ENCODE measurements at regions not wholly inside any gene's neighbourhood (a gene's known extent, or its start where the extent isn't known, plus 50 kb on each side); places are given as distances from the start of the nearest gene placed in this dataset.
A peak's percentile ranks its signal among the peaks of the same experiment; 100 is the strongest.

GRCh38 chr4:31417040-31417439, 696.9 kb downstream of the PCDH7 start:
- no peak for DNase-seq (ENCODE audit: extremely low read depth, low read depth)
- TF ChIP-seq CTCF (IDR thresholded peaks at IDR 0.05; ENCODE audit: low read depth, low read length), result no peak

GRCh38 chr4:31422006-31422405, 701.8 kb downstream of the PCDH7 start:
- no peak for DNase-seq (ENCODE audit: extremely low read depth, low read depth)
- no peak for TF ChIP-seq CTCF (IDR thresholded peaks at IDR 0.05; ENCODE audit: low read depth, low read length)

- no peak for DNase-seq (ENCODE audit: extremely low read depth, low read depth)
- no peak for TF ChIP-seq CTCF (IDR thresholded peaks at IDR 0.05; ENCODE audit: low read depth, low read length)
These were observed 707.5 kb downstream of the PCDH7 start for GRCh38 chr4:31427691-31428090.

GRCh38 chr4:31442236-31442635, 722.1 kb downstream of the PCDH7 start:
- DNase-seq (ENCODE audit: extremely low read depth, low read depth), result no peak
- no peak for TF ChIP-seq CTCF (IDR thresholded peaks at IDR 0.05; ENCODE audit: low read depth, low read length)

GRCh38 chr4:31445526-31445925, 725.4 kb downstream of the PCDH7 start:
- no peak for DNase-seq (ENCODE audit: extremely low read depth, low read depth)
- TF ChIP-seq CTCF (IDR thresholded peaks at IDR 0.05; ENCODE audit: low read depth, low read length), result no peak

GRCh38 chr4:31455612-31456011, 735.4 kb downstream of the PCDH7 start:
- TF ChIP-seq CTCF (IDR thresholded peaks at IDR 0.05; ENCODE audit: low read depth, low read length), result no peak

GRCh38 chr4:31458813-31459212, 738.6 kb downstream of the PCDH7 start:
- peak; percentile 34 for DNase-seq (ENCODE audit: extremely low read depth, low read depth)

More at GRCh38 chr4:31455612-31456011, 735.4 kb downstream of the PCDH7 start:
- no peak for DNase-seq (ENCODE audit: extremely low read depth, low read depth)

More at GRCh38 chr4:31458813-31459212, 738.6 kb downstream of the PCDH7 start:
- no peak for TF ChIP-seq CTCF (IDR thresholded peaks at IDR 0.05; ENCODE audit: low read depth, low read length)
